ENCODE measurements at regions not wholly inside any gene's neighbourhood (a gene's known extent, or its start where the extent isn't known, plus 50 kb on each side); places are given as distances from the start of the nearest gene placed in this dataset.

DNA sequence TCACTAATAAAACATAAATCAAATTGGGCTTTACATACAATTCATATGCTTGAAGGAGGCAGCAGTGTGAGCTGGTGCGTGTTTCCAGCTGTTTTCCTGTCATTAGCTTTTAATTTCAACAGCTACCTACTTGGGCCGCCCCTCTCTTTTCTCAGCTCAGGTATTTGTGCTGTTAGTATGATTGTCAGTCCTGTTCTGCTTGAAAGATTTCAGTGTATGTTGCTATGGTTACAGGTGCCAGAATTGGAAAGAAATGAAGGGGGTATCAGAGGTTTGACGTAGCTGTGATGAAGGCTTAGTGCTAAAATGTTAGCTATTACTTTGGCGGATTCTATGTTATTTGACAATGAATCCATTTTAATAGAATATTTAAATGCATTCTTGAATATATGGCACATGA lies 440.3 kb downstream of the ZIC3 start:
- Histone ChIP-seq H3K27me3 (replicated peaks; ENCODE audit: insufficient read depth) (no peaks in the 10 kb centered on the region), H3K9me3 (no peaks in the 10 kb centered on the region), H3K4me1 (ENCODE audit: control insufficient read depth in 1 of 2, low read depth in 2 of 2) (no peaks in the 10 kb centered on the region), H3K4me3 (no peak overlapping the region), H3K27ac (no peak overlapping the region), H3K36me3 (no peaks in the 10 kb centered on the region)
- no peak for ATAC-seq (ENCODE audit: insufficient number of reproducible peaks, low FRiP score, low read depth)
- DNase-seq (ENCODE audit: low spot score), result no peak
- TF ChIP-seq, protein P1, sequence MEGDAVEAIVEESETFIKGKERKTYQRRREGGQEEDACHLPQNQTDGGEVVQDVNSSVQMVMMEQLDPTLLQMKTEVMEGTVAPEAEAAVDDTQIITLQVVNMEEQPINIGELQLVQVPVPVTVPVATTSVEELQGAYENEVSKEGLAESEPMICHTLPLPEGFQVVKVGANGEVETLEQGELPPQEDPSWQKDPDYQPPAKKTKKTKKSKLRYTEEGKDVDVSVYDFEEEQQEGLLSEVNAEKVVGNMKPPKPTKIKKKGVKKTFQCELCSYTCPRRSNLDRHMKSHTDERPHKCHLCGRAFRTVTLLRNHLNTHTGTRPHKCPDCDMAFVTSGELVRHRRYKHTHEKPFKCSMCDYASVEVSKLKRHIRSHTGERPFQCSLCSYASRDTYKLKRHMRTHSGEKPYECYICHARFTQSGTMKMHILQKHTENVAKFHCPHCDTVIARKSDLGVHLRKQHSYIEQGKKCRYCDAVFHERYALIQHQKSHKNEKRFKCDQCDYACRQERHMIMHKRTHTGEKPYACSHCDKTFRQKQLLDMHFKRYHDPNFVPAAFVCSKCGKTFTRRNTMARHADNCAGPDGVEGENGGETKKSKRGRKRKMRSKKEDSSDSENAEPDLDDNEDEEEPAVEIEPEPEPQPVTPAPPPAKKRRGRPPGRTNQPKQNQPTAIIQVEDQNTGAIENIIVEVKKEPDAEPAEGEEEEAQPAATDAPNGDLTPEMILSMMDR (IDR thresholded peaks at IDR 0.05), result no peak

DNA sequence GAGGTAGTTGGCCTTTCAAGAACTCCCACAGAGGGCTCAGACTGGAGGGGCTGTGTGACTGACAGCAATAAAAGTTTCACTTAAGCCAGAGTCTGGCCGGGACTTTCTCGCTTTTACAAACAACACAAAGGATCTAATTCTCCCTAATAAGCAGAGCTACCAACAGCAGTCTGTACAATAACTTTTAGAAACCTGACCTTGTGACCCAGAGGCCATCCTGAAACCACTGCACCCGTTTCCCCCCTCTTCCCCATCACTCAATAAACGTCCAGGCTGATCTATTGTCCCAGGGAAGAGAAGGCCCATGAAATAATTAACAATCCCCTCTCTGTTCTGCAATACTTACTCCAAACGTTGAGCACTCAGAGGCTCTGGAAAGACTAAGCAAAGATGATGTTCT lies 442.4 kb downstream of the ZIC3 start:
- TF ChIP-seq, protein P1 (IDR thresholded peaks at IDR 0.05), result no peak
- Histone ChIP-seq H3K36me3 (no peaks in the 10 kb centered on the region), H3K27me3 (replicated peaks; ENCODE audit: insufficient read depth) (no peaks in the 10 kb centered on the region), H3K27ac (no peak overlapping the region), H3K9me3 (no peaks in the 10 kb centered on the region), H3K4me1 (ENCODE audit: control insufficient read depth in 1 of 2, low read depth in 2 of 2) (no peaks in the 10 kb centered on the region), H3K4me3 (no peak overlapping the region)
- ATAC-seq (ENCODE audit: insufficient number of reproducible peaks, low FRiP score, low read depth), result no peak
- DNase-seq (ENCODE audit: low spot score), result no peak

DNA sequence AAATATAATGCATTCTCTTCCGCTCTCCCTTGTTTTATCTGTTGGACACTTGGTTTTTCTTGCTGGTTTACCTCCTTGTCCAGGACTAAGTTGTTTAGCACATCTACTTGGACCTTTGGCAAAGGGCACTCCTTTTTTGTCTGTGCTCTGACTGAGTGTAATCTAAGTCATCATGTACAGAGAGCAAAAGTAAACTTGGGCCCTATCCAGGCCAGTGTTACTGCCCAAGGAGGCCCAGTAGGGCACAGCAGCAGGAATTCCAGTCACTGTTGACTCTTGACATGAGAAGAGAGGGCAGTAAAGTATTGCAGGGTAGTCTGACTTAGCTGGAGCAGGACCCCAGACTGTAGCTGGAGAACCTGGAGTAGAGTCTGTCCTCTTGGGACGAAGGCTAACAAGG lies 445.5 kb downstream of the ZIC3 start:
- ATAC-seq (ENCODE audit: insufficient number of reproducible peaks, low FRiP score, low read depth), result no peak
- Histone ChIP-seq H3K4me1 (ENCODE audit: control insufficient read depth in 1 of 2, low read depth in 2 of 2) (no peaks in the 10 kb centered on the region), H3K4me3 (no peak overlapping the region), H3K9me3 (no peaks in the 10 kb centered on the region), H3K27me3 (replicated peaks; ENCODE audit: insufficient read depth) (no peaks in the 10 kb centered on the region), H3K36me3 (no peaks in the 10 kb centered on the region), H3K27ac (no peak overlapping the region)
- TF ChIP-seq, protein P1 (IDR thresholded peaks at IDR 0.05), result no peak
- no peak for DNase-seq (ENCODE audit: low spot score)

DNA sequence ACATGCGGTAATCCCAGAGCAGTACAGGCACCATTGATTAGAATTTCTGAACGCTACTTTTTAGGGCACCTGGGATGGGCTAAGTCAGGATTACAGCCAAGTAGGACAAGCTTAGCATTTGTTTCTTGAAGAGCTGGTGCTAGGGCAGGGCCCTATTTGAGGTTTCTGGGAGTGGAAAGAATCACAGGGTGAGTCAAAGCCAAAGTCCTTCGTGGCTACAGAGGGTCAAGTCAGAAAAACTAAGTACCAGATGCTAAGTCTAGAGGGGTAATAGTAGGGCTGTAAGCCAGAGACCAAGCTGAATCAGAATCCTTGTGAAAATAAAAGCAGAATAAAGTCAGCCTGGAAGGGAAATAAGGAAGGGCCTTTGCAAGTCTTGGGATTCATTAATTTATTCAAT lies 448.6 kb downstream of the ZIC3 start:
- H3K27ac ChIP-seq, result no peak overlapping the region
- H3K9me3 ChIP-seq, result no peaks in the 10 kb centered on the region
- ATAC-seq (ENCODE audit: insufficient number of reproducible peaks, low FRiP score, low read depth) (no peak), DNase-seq (ENCODE audit: low spot score) (no peak)
- no peaks in the 10 kb centered on the region for H3K27me3 ChIP-seq (replicated peaks; ENCODE audit: insufficient read depth)
- TF ChIP-seq, protein P1 (IDR thresholded peaks at IDR 0.05), result no peak
- no peak overlapping the region for H3K4me3 ChIP-seq
- no peaks in the 10 kb centered on the region for H3K36me3 ChIP-seq
- no peaks in the 10 kb centered on the region for H3K4me1 ChIP-seq (ENCODE audit: control insufficient read depth in 1 of 2, low read depth in 2 of 2)

DNA sequence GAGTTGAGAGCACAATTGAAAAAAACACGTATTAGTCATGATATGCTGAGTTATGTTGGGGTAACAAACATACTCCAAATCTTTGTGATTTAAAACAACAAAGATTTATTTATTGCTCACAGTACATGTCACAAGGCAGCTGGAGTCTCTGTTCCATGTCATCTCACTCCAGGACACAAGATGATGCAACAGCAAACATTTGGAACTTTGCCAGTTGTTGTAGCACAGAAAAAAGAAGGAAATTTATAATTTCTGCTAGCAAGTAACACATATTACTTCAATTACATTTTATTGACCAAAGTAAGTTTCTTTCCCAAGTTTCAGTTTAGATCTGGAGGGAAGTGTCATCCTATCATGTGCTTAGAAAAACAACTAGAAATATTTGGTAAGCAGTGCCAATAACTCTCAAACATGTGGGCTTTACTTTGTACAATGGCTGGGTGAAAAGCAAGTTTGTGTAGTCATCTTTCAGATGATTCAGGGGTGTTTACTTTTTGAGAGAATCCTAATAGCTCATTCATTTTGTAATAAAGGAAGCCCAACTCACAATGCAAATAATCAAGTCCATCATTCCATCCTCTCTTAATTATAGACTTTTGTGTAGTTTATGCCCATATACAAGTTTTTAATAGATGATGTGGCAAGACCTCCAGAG lies 452.3 kb downstream of the ZIC3 start:
- Histone ChIP-seq H3K9me3 (no peaks in the 10 kb centered on the region), H3K4me1 (ENCODE audit: control insufficient read depth in 1 of 2, low read depth in 2 of 2) (no peaks in the 10 kb centered on the region), H3K27me3 (replicated peaks; ENCODE audit: insufficient read depth) (no peaks in the 10 kb centered on the region), H3K36me3 (no peaks in the 10 kb centered on the region), H3K4me3 (no peak overlapping the region), H3K27ac (no peak overlapping the region)
- DNase-seq (ENCODE audit: low spot score), result no peak
- TF ChIP-seq, protein P1 (IDR thresholded peaks at IDR 0.05), result no peak
- ATAC-seq (ENCODE audit: insufficient number of reproducible peaks, low FRiP score, low read depth), result no peak

Measured in thoracic aorta (tissue), 2 donors.